HEK293 (cell line): ENCODE measurements at regions not wholly inside any gene's neighbourhood (a gene's known extent, or its start where the extent isn't known, plus 50 kb on each side); places are given as distances from the start of the nearest gene placed in this dataset.

ENCODE experiments used
- CTCF ChIA-PET: fragments of 350-600 bp; formaldehyde crosslinking; extraction: SDS; loops from one replicate; lab custom pipeline; 2021; ENCODE audit warnings: antibody characterized with exemption; lab: Yijun Ruan, JAX
- POLR2A ChIA-PET: fragments of 300-600 bp; formaldehyde crosslinking; extraction: SDS; loops from one replicate; lab custom pipeline; 2020; ENCODE audit warnings: antibody characterized with exemption, inconsistent platforms; lab: Yijun Ruan, JAX
- H3K27ac ChIP-seq: fragments of 200-500 bp; sonication (Bioruptor generic); 2 replicates; pipeline ENCODE4 v1.5.1; 2014; ENCODE audit warnings: low read depth, low read length, control low read depth, inconsistent platforms; ENCODE audit errors: extremely low read depth
- H3K36me3 ChIP-seq, 2 experiments: fragments of 200-500 bp in 1 of 2; sonication (Bioruptor generic) in 1 of 2; 1 replicate in 1 of 2; 2 replicates in 1 of 2; pipeline ENCODE4 v1.5.1; 2014 to 2017; ENCODE audit warnings: inconsistent platforms in 2 of 2, low read length in 2 of 2; ENCODE audit not compliant: control insufficient read depth in 2 of 2, insufficient read depth in 1 of 2
- H3K4me1 ChIP-seq: fragments of 200-500 bp; sonication (Bioruptor generic); 2 replicates; pipeline ENCODE4 v1.5.1; 2014; ENCODE audit warnings: mild to moderate bottlenecking, low read length, inconsistent platforms; ENCODE audit not compliant: control insufficient read depth, insufficient read depth
- H3K4me3 ChIP-seq: 2 replicates; pipeline ENCODE4 v1.5.1; 2011; ENCODE audit warnings: low read depth, mild to moderate bottlenecking, control low read depth, low read length, moderate library complexity
- H3K9me3 ChIP-seq: fragments of 200-500 bp; sonication (Bioruptor generic); 2 replicates; pipeline ENCODE4 v1.5.1; 2014; ENCODE audit warnings: low read depth, low read length, inconsistent platforms; ENCODE audit not compliant: control insufficient read depth, insufficient read depth
- MYNN ChIP-seq: fragments of 450-650 bp; formaldehyde crosslinking; IDR thresholded peaks from 2 replicates; pipeline ENCODE4 v1.5.1; 2016; ENCODE audit warnings: missing biosample characterization, missing genetic modification characterization, borderline replicate concordance
- MZF1 ChIP-seq: fragments of 450-650 bp; formaldehyde crosslinking; IDR thresholded peaks from 2 replicates; pipeline ENCODE4 v1.5.1; 2017; ENCODE audit warnings: missing biosample characterization, missing genetic modification characterization, borderline replicate concordance
- PRDM1 ChIP-seq: fragments of 450-650 bp; formaldehyde crosslinking; IDR thresholded peaks from 2 replicates; pipeline ENCODE4; 2016; ENCODE audit warnings: missing biosample characterization, missing genetic modification characterization
- ZBTB1 ChIP-seq: fragments of 450-650 bp; formaldehyde crosslinking; IDR thresholded peaks from 2 replicates; pipeline ENCODE4 v1.5.1; 2016; ENCODE audit warnings: missing biosample characterization, missing genetic modification characterization
- ZBTB20 ChIP-seq: fragments of 450-650 bp; formaldehyde crosslinking; IDR thresholded peaks from 2 replicates; pipeline ENCODE4 v1.5.1; 2016; ENCODE audit warnings: missing biosample characterization, missing genetic modification characterization
- ZFHX2 ChIP-seq: fragments of 450-650 bp; formaldehyde crosslinking; conservative IDR thresholded peaks from 2 replicates; pipeline ENCODE4 v1.5.1; 2016; ENCODE audit warnings: missing biosample characterization, missing genetic modification characterization
- ZNF114 ChIP-seq: fragments of 450-650 bp; formaldehyde crosslinking; IDR thresholded peaks from 2 replicates; pipeline ENCODE4 v1.5.0; 2017; ENCODE audit warnings: missing biosample characterization, missing genetic modification characterization
- ZNF132 ChIP-seq: fragments of 450-650 bp; formaldehyde crosslinking; IDR thresholded peaks from 2 replicates; pipeline ENCODE4 v1.5.1; 2017; ENCODE audit warnings: missing biosample characterization, missing genetic modification characterization, borderline replicate concordance
- ZNF16 ChIP-seq: fragments of 450-650 bp; formaldehyde crosslinking; IDR thresholded peaks from 2 replicates; pipeline ENCODE4 v1.5.1; 2016; ENCODE audit warnings: low read depth, missing biosample characterization, missing genetic modification characterization
- ZNF169 ChIP-seq: fragments of 450-650 bp; formaldehyde crosslinking; IDR thresholded peaks from 2 replicates; pipeline ENCODE4 v1.5.1; 2016; ENCODE audit warnings: missing biosample characterization, missing genetic modification characterization
- ZNF433 ChIP-seq: fragments of 450-650 bp; formaldehyde crosslinking; IDR thresholded peaks from 2 replicates; pipeline ENCODE4 v1.5.1; 2016; ENCODE audit warnings: missing biosample characterization, missing genetic modification characterization, low read depth
- ZNF529 ChIP-seq: fragments of 450-650 bp; formaldehyde crosslinking; IDR thresholded peaks from 2 replicates; pipeline ENCODE4 v1.5.1; 2017; ENCODE audit warnings: missing genetic modification characterization, missing biosample characterization; ENCODE audit not compliant: insufficient replicate concordance
- ZNF654 ChIP-seq: fragments of 450-650 bp; formaldehyde crosslinking; IDR thresholded peaks from 2 replicates; pipeline ENCODE4 v1.5.1; 2016; ENCODE audit warnings: low read depth, missing biosample characterization, missing genetic modification characterization
- ZNF677 ChIP-seq: fragments of 450-650 bp; IDR thresholded peaks from 2 replicates; pipeline ENCODE4 v1.5.0; 2018; ENCODE audit warnings: missing biosample characterization, mild to moderate bottlenecking, missing genetic modification characterization, moderate library complexity
- TF ChIP-seq, protein P1 (sequence below): fragments of 450-650 bp; formaldehyde crosslinking; IDR thresholded peaks from 2 replicates; pipeline ENCODE4 v1.5.1; 2016; ENCODE audit warnings: missing biosample characterization, missing genetic modification characterization
- TF ChIP-seq, protein P2 (sequence below): fragments of 450-650 bp; formaldehyde crosslinking; IDR thresholded peaks from 2 replicates; pipeline ENCODE4 v1.5.1; 2016; ENCODE audit warnings: missing biosample characterization, missing genetic modification characterization
- TF ChIP-seq, protein P3 (sequence below): fragments of 450-650 bp; formaldehyde crosslinking; IDR thresholded peaks from 2 replicates; pipeline ENCODE4 v1.5.1; 2016; ENCODE audit warnings: missing biosample characterization, missing genetic modification characterization
- TF ChIP-seq, protein P4 (sequence below): IDR thresholded peaks from 2 replicates; pipeline ENCODE4 v1.6.1; 2011; ENCODE audit warnings: mild to moderate bottlenecking, low read depth, low read length, borderline replicate concordance
- TF ChIP-seq, protein P5 (sequence below): fragments of 450-650 bp; formaldehyde crosslinking; IDR thresholded peaks from 2 replicates; pipeline ENCODE4 v1.5.1; 2017; ENCODE audit warnings: missing biosample characterization, missing genetic modification characterization
- TF ChIP-seq, protein P6 (sequence below): fragments of 450-650 bp; formaldehyde crosslinking; IDR thresholded peaks from 2 replicates; pipeline ENCODE4 v1.5.1; 2016; ENCODE audit warnings: missing biosample characterization, missing genetic modification characterization
- TF ChIP-seq, protein P7 (sequence below): fragments of 450-650 bp; IDR thresholded peaks from 2 replicates; pipeline ENCODE4 v1.5.1; 2018; ENCODE audit warnings: missing biosample characterization, mild to moderate bottlenecking, missing genetic modification characterization
- TF ChIP-seq, protein P8 (sequence below): fragments of 450-650 bp; formaldehyde crosslinking; IDR thresholded peaks from 2 replicates; pipeline ENCODE4 v1.5.1; 2017; ENCODE audit warnings: missing biosample characterization, missing genetic modification characterization

DNA sequence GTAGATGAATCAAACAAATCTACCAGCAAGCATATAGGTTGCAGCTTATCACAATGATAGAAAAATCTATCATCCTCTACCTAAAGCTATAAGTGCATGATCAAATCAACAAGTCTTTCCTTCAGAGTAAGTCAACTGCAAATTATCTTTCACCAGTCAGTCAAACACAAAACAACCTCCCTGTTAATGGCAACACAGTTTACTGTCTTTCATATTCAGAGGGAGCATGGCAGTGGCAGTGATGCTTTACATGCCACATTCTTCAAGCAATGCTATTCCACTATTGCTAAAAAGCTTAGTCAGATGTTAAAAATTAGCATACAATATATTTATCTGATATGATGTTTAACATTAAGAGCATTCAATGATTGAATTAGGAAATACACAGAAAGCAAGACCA lies 245.1 kb upstream of the KLHL4 start:
- H3K36me3 ChIP-seq: no peaks in the 10 kb centered on the region
- no peaks in the 10 kb centered on the region; the same call in 1 of the 2 replicates for H3K9me3 ChIP-seq
- no peaks in the 10 kb centered on the region for H3K4me1 ChIP-seq
- ChIA-PET CTCF (interaction anchor here (0.5 to 1.2 kb wide), 2 partner anchors 135 to 326 kb away, joined by 3 read pairs; no protein-coding TSS in a partner anchor), POLR2A (no interaction called here)
- TF ChIP-seq, protein P1, sequence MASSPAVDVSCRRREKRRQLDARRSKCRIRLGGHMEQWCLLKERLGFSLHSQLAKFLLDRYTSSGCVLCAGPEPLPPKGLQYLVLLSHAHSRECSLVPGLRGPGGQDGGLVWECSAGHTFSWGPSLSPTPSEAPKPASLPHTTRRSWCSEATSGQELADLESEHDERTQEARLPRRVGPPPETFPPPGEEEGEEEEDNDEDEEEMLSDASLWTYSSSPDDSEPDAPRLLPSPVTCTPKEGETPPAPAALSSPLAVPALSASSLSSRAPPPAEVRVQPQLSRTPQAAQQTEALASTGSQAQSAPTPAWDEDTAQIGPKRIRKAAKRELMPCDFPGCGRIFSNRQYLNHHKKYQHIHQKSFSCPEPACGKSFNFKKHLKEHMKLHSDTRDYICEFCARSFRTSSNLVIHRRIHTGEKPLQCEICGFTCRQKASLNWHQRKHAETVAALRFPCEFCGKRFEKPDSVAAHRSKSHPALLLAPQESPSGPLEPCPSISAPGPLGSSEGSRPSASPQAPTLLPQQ (tag by site-specific recombination): no peak
- TF ChIP-seq, protein P2, sequence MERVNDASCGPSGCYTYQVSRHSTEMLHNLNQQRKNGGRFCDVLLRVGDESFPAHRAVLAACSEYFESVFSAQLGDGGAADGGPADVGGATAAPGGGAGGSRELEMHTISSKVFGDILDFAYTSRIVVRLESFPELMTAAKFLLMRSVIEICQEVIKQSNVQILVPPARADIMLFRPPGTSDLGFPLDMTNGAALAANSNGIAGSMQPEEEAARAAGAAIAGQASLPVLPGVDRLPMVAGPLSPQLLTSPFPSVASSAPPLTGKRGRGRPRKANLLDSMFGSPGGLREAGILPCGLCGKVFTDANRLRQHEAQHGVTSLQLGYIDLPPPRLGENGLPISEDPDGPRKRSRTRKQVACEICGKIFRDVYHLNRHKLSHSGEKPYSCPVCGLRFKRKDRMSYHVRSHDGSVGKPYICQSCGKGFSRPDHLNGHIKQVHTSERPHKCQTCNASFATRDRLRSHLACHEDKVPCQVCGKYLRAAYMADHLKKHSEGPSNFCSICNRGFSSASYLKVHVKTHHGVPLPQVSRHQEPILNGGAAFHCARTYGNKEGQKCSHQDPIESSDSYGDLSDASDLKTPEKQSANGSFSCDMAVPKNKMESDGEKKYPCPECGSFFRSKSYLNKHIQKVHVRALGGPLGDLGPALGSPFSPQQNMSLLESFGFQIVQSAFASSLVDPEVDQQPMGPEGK: no peak
- TF ChIP-seq, protein P3, sequence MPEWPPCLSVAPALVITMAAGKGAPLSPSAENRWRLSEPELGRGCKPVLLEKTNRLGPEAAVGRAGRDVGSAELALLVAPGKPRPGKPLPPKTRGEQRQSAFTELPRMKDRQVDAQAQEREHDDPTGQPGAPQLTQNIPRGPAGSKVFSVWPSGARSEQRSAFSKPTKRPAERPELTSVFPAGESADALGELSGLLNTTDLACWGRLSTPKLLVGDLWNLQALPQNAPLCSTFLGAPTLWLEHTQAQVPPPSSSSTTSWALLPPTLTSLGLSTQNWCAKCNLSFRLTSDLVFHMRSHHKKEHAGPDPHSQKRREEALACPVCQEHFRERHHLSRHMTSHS (tag by site-specific recombination): no peak
- TF ChIP-seq ZNF114 (tag by site-specific recombination) (no peak), MZF1 (tag by site-specific recombination) (no peak), ZNF16 (tag by site-specific recombination) (no peak), ZBTB1 (no peak), PRDM1 (tag by site-specific recombination) (no peak), ZBTB20 (tag by site-specific recombination) (no peak), ZFHX2 (tag by site-specific recombination) (no peak), ZNF677 (tag by site-specific recombination) (no peak), ZNF169 (tag by site-specific recombination) (no peak)
- TF ChIP-seq, protein P4, sequence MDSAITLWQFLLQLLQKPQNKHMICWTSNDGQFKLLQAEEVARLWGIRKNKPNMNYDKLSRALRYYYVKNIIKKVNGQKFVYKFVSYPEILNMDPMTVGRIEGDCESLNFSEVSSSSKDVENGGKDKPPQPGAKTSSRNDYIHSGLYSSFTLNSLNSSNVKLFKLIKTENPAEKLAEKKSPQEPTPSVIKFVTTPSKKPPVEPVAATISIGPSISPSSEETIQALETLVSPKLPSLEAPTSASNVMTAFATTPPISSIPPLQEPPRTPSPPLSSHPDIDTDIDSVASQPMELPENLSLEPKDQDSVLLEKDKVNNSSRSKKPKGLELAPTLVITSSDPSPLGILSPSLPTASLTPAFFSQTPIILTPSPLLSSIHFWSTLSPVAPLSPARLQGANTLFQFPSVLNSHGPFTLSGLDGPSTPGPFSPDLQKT: no peak
- TF ChIP-seq, protein P5, sequence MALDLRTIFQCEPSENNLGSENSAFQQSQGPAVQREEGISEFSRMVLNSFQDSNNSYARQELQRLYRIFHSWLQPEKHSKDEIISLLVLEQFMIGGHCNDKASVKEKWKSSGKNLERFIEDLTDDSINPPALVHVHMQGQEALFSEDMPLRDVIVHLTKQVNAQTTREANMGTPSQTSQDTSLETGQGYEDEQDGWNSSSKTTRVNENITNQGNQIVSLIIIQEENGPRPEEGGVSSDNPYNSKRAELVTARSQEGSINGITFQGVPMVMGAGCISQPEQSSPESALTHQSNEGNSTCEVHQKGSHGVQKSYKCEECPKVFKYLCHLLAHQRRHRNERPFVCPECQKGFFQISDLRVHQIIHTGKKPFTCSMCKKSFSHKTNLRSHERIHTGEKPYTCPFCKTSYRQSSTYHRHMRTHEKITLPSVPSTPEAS (tag by site-specific recombination): no peak
- TF ChIP-seq, protein P6, sequence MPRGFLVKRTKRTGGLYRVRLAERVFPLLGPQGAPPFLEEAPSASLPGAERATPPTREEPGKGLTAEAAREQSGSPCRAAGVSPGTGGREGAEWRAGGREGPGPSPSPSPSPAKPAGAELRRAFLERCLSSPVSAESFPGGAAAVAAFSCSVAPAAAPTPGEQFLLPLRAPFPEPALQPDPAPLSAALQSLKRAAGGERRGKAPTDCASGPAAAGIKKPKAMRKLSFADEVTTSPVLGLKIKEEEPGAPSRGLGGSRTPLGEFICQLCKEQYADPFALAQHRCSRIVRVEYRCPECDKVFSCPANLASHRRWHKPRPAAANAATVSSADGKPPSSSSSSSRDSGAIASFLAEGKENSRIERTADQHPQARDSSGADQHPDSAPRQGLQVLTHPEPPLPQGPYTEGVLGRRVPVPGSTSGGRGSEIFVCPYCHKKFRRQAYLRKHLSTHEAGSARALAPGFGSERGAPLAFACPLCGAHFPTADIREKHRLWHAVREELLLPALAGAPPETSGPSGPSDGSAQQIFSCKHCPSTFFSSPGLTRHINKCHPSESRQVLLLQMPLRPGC: no peak
- H3K4me3 ChIP-seq: no peak overlapping the region
- no peak overlapping the region for H3K27ac ChIP-seq

DNA sequence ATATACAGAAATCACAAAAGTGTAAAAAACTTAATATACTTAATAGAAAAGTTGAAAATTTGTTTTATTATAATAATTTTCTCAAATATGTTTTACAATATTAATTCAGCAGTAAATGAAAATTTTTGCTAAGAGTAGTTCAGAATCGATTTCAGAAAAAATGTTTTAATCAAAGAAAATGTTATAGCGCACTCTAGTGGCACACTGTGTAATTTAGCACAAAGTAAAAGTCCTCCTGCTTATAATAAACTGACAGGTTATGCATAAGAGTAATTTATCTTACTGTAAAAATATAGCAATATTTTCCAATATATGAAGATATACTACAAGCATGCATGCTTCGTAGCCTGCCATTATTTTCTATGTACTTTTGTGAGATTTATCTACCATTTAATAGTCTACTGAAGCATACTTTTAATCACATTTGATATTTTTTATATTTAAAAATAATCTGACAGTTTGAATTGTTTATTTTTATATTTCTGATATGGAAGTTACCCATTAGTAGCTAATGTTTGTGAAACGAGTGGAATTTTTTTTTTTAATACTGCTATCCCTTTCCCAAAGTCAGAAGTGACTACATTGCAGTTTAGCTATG lies 217.9 kb upstream of the KLHL4 start:
- H3K9me3 ChIP-seq: no peaks in the 10 kb centered on the region
- no peak overlapping the region for H3K4me3 ChIP-seq
- H3K36me3 ChIP-seq: no peaks in the 10 kb centered on the region
- H3K27ac ChIP-seq: no peak overlapping the region
- ChIA-PET CTCF (interaction anchor here (0.6 to 2.6 kb wide), 14 partner anchors 8 to 1297 kb away, joined by 3 to 11 read pairs (median 3); no protein-coding TSS in a partner anchor), POLR2A (no interaction called here)
- no peaks in the 10 kb centered on the region for H3K4me1 ChIP-seq
- TF ChIP-seq MYNN (0 out of 2 replicates have a peak, but pooled peaks have one; percentile 26), ZNF132 (tag by site-specific recombination) (no peak), ZNF654 (tag by site-specific recombination) (peak; percentile 54), ZNF433 (tag by site-specific recombination) (no peak), ZNF529 (tag by site-specific recombination) (no peak)
- TF ChIP-seq, protein P7, sequence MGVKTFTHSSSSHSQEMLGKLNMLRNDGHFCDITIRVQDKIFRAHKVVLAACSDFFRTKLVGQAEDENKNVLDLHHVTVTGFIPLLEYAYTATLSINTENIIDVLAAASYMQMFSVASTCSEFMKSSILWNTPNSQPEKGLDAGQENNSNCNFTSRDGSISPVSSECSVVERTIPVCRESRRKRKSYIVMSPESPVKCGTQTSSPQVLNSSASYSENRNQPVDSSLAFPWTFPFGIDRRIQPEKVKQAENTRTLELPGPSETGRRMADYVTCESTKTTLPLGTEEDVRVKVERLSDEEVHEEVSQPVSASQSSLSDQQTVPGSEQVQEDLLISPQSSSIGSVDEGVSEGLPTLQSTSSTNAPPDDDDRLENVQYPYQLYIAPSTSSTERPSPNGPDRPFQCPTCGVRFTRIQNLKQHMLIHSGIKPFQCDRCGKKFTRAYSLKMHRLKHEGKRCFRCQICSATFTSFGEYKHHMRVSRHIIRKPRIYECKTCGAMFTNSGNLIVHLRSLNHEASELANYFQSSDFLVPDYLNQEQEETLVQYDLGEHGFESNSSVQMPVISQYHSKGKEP (tag by site-specific recombination): no peak
- TF ChIP-seq, protein P8, sequence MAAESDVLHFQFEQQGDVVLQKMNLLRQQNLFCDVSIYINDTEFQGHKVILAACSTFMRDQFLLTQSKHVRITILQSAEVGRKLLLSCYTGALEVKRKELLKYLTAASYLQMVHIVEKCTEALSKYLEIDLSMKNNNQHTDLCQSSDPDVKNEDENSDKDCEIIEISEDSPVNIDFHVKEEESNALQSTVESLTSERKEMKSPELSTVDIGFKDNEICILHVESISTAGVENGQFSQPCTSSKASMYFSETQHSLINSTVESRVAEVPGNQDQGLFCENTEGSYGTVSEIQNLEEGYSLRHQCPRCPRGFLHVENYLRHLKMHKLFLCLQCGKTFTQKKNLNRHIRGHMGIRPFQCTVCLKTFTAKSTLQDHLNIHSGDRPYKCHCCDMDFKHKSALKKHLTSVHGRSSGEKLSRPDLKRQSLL (tag by site-specific recombination): no peak
